ENCODE measurements at regions not wholly inside any gene's neighbourhood (a gene's known extent, or its start where the extent isn't known, plus 50 kb on each side); places are given as distances from the start of the nearest gene placed in this dataset.

DNA sequence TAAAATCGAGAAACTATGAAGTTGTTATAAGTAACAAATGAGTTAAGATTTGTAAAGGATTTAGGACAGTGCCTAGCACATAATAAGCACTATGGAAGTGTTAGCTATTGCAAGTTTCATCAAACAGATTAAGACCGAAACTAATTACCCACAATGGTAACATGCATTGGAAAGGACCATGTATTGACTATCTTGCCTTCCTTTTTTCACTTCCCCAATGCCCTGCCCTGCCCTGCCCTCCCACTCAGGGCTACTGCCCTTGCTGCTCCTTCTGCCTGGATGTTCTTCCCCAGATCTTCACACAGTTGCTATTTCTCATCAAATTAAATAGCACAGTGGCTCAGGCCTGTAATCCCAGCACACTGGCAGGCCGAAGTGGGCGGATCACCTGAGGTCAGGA is 202.1 kb upstream of the PSMD7 start:
- no peak for DNase-seq

DNA sequence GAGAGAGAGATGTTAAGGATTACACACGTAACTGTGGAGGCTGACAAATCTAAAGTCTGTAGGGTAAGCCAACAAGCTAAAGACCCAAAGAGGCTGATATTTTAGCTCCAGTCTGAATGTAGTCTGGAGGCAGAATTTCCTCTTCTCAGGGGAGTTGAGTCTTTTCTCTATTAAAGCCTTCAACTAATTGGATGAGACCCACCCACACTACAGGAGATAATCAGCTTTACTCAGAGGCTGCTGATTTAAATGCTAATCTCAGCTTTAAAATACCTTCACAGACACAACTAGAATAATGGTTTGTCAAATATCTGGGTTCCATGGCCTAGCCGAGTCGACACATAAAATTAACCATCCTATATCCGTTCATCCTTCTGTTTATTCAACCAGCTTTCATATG is 204.3 kb upstream of the PSMD7 start:
- no peak for DNase-seq

DNA sequence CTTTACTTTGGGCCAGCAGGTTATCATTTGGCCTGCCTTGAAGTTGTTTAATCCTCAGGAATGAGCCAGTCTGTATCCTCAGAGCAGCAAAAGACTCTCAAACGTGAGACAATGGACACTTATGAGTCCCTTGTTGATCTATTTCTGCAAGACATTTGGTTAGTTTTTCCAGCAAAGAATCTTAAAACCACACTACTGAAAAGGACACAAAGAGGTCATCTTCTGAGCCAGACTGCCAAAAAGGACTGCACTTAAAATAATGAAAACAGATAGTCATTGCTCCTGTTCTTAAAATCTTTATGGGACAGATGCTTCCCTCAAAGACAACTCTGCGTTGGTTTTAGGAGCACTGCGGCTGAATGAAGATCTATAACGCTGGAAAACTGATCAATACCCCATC is 205.7 kb upstream of the PSMD7 start:
- DNase-seq, result no peak

DNA sequence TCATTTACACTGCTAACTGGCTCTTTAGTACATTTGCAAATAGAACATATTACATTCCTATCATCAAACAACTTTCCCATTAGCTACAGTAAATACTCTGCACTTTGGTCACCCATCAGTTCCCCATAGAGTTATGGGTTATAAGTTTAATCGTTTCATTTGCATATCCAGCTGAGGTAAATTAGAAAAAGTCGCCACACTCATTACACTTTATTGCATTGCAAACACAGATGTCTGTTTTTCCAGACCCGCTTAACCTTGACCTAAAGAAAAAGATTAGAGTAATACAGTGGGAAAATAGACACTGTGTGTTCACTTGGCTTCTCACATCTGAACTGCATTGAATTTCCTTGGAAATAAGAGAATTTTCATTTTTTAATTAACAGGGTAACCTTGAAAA is 213.1 kb upstream of the PSMD7 start:
- DNase-seq, result no peak

DNA sequence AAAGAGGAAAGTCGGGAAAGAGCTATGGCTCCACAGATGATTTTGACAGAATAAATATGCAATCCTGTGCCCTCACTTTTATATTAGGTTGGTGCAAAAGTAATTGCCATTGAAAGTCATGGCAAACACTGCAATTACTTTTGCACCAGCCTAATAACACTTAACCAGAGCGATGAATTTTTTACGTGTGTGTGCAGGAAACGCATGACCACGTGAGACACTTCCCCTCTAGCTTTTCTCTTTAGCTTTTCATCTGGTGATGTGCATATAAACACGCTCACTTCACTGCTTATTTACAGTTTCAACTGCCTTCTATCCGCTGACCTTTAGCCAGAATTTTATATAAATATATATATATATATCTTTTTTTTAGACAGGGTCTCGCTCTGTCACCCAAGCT is 216.3 kb upstream of the PSMD7 start:
- DNase-seq, result no peak

DNA sequence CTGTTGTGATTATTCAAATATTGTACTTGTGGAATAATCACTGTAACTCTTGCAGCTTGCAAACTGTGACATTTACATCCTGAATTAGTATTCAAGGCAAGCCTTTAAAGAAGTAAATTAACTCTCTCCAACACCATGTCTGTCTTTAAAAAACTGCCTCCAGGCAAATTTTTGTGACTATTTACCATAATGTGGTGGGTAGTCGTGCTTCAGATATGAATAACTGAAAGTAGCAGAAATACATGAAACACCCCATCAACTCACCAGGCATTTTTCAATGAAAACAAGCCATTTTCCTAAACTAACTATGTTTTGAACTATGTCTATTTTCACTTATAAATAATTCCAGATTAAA is 217.4 kb upstream of the PSMD7 start:
- no peak for DNase-seq

DNA sequence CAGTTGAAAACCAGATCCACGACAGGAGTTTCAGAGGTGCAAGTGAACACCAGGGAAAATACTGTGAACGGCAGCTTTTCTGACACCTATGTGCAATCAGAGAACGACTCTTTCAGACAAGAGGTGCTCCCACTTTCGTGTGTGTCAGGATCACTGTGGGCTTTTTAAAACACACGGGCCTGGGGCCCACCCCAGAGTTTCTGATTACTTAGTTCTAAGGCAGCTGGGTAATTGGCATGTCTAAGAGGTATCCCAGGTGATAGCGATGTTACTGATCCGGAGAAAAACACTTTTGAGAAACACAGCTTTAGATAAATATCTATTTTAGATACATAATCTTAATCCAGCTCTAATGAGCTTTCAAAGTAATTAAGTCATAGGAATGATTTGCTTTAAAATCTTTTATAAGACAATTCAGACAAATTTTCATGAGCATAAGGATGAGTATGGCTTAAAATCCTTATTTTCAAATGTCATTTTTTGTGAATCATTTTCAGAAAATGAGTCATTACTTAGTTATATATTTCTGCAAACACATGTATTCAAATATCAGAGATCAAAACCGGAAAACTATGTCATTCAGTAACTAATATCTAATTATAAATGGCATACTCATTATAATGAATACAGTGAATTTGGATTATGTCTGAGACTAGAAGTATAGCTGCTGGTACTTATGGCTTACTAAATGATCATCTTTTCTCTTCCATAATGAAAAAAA is 217.9 kb upstream of the PSMD7 start:
- DNase-seq, result no peak

DNA sequence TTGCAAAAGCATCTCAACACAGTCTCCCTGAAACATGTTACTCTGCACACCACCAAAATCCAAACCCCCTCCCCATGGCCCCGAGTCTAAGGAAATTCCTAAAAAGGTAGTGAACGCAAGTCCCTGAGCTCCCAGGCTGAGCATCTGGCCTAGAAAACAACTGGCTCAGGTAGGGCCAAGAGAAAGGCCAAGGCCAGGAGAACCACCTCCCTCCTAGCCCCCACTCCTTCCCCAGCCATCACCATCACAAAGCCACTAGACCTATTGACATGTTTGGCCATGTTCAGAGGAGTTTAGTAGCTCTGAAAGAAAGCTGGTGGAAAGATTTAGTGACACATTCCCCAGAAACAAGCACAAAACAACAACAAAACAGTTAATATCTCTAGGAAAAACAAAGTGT is 220.0 kb upstream of the PSMD7 start:
- no peak for DNase-seq

DNA sequence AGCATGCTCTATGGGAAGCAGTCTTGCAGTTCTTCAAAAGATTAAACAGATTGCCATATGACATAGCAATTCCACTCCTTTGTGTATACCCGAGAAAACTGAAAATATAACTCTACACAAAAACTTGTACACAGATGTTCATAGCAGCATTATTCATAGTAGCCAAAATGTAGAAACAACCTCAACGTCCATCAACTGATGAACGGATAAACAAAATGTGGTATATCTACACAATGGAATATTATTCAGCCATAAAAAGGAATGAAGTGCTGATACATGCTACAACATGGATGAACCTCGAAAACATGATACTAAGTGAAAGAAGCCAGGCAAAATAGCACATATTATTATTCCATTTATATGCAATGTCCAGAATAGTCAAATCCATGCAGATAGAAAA is 221.2 kb upstream of the PSMD7 start:
- DNase-seq, result no peak

DNA sequence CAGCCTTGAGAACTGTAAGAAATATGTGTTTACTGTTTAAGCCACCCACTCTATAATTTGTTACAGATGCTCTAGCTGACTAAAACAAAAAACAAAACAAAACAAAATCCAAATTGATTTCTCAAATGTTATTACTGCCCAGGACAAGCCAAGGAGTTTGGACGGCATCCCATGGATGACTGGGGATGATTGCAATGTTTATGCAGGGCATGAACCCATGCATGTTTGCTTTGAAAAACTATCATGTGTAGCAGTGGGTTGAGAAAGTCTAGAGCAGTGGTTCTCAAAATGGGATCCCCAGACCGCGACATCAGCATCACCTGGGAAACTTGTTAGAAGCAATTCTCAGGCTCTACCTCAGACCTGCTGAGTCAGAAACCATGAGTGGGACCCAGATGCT is 223.2 kb upstream of the PSMD7 start:
- no peak for DNase-seq

DNA sequence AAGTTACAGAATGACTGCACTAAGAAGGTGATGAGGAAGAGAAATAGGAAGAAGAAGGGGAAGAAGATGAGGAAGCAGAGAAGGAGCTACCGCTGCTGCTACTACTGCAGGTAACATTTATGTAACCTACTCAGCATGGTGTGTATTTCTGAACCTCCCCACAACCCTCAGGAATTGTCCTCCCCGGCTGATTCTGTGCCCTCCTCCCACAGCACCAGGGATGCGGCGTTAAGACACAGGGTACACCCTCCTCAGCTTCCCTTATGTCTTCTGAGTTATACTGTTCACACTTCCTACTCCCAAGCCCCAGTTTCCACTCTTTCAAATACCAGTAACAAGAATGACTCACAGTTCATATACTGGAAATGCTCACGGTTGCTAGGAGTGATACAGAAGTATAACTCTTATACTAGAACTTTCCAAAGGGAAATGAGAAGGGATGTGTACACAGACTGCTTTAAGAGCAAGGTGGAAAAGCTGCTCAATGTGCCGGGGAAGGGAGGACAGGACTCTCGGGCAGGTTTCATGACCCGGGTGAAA is 224.5 kb upstream of the PSMD7 start:
- DNase-seq, result no peak

DNA sequence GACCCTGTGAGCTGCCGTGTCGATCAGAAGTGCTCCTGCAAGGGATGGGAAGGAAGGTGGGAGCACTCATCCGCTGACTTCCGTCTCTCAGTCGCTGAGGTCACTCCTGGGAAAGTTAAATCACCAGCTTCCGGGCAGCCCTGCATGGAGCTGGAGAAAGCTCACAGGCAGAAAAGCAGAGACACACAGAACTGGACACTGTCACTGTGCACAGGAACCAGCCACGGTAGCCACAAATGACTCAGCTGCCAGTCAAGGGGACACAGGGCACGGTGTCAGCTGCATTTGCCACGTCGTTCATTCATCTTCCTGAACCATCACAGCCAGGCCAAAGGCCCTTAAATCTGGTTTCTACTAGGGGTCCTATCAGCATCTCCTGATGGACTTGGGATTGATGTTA is 226.4 kb upstream of the PSMD7 start:
- no peak for DNase-seq

DNA sequence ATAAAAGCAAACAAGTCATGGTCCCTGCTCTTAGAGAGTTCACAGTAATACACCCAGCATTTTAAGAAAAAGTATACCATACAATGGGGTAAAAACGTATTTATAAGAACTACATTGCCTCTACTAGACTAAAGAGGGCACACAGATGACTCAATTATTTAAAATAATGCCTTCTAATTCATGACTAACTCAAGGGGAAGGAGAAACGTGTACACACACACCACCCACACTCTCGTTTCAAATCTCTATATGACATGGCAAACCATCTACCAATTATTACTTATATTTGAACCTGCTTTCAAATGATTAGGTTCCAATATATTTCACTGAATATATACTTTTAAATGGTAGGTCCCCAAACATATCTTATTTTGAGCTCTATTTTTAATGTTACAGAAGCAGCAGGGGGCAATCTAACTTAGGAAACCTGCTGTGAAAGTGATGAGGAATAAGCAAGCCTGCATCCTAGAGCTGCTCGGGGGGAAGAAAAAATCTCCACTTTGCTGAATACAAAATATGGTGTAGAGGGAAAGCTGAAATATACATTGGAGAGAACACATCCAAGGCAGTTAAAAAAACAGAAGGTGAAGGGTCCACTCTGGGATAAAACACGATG is 232.4 kb upstream of the PSMD7 start:
- DNase-seq, result no peak

DNA sequence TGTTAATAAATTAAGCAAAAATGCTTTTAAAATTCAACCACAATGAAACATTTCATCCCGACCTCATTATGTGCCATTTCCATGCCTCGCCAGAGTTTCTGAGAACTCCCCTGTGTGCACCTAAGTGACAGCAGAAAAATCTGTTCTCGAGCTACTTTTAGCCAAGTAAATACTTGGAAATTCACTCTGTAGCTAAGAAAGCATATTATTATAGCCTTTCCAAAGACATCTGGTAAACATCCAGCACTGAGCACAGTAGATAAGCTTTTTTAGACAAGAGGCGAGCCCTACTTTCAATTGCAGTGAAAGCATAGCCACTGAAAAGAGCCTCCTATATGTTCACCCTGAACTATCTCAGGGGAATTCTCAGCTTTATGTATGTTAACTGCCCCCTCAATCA is 242.8 kb upstream of the PSMD7 start:
- DNase-seq, result no peak

DNA sequence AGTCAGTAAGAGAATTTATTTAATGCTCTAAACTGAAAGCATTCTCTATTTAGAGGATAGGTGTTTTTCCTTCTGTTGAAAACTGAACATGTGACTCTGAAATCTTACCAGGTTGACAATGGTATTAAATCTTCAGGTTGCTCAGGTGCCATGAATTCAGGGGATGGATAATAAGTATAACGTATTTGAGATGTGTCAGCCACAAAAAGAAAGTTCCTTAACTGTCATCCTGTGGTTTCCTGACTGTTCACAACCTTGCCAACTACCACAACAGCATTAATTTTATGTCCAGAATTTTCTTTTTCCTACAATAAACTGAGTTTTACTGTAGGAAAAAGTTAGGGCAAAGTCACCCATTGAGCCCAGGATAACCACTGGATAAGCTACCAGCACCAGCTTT is 243.3 kb upstream of the PSMD7 start:
- DNase-seq, result no peak

DNA sequence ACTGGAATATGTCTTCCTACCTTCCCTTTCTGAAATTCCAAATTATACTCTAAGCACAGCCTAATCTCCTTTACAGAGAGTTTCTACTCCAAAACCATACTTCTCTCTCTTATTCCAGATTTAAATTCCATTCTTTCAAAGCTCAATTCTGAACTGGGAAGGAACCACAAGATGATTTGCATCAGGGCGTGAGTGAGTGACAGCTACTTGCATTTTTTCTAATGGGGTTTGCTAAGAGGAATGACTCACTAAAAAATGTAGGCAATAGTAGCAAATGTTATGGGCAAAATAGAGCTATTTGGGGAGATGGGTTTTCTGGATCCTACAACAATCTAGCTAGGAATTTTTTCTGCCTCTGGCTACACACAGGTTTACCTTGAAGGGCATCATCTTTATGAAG is 244.6 kb upstream of the PSMD7 start:
- no peak for DNase-seq

DNA sequence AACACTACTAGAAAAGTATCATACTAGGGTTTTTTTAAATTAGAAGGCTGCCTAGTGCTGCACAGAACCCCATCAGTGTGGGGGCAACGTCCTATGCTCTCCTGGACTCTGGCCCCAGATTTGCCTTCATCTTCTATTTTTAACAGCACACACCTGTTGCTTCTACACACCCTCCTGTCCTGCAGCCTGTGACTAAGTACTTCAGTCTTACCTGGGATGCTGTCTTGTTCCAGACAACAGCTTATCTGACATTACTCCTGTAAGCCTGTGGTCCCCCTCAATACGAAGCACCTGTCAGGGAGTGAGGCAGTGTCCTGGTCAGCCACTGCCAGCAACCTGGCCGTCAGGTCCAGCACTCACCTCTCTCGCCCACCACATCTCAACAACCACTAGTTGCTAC is 247.6 kb upstream of the PSMD7 start:
- no peak for DNase-seq

DNA sequence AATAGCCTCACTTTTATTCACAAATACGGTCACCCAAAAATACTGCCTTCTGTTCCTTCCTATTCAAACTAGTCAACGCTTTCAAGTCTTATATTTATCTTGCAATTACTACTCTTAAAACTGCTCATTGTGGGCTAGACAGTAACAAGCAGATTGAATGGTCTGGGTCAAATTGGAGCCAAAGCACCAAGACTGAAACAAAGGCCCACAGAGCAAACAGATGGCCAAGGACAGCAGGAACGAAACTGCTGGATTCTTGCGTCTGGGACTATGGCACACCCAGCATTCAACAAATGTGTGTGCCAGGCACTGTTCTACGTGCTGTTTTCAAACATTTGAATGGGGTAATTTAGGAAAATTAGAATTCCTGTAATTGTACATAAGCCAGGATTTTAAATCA is 250.1 kb upstream of the PSMD7 start:
- DNase-seq, result no peak

DNA sequence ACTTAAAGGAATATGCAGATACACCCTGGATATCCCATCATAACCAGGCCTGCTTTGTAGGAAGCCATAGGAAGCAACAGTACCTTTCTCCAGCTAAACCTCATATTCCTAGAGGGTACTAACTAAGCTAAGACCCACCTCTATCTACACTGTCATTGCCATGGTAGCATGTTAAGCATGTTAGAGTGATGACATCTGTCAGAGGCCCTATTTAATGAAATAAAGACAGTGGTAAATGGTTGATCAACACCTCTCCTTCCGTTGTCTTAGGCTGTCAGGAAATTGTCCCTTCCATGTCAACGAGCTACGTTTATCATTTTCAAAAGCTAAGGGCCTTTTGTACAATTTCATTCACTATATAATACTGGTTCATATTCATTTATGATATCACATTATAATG is 251.1 kb upstream of the PSMD7 start:
- no peak for DNase-seq

DNA sequence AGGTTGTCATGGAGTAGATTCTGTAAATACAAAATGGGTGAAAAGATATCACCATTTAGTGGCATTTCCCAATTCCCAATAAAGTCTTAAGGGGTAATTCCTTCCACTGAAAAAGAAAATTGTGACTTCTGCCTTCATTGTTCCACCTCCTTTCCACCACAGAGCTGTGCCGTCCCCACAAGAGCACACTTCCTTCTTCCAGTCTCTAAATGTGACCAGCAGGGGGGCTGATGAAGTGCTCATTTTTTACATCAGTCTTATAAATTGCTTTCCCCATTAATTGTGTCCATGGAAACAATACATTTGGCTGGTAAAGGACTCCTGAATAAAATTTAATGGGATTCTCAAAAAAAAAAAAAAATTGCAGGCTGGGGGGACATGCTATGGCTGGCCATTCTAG is 260.8 kb upstream of the PSMD7 start:
- DNase-seq, result no peak

DNA sequence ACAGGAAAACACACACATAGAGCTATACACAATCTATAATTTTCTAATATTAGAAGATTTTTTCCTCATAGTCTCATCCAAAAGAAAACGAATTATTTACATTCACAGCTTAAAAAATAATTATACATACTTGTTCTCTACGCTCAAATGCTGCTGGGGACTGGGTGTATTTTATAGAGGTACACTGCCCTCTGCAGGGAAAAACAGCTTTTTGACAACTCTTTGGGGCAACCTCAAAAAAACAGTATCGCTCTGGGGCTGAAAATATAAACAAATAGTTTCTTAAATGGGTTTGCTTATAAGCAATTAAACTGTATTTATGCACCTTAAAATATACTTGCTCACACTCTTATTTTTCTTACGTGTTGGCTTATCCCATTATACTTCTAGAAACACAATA is 261.8 kb upstream of the PSMD7 start:
- no peak for DNase-seq

DNA sequence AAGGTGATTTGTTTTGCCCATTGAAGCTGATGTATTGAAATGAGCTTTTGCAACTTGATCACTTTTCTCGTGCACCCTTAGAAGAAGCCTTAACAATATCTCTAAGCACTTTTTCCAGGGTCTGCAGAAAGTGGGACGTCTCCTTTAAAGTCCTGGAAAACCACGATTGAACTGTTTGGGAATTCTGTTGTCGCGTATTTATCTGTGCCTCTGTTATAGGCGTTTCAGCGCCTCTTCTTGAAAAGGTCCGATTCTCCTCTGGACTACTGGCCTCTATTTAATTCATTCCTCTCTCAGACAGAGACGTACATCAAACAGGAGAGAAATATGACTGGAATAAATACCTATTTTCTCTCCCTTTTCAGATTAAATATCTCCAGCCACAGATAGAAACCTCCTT is 262.4 kb upstream of the PSMD7 start:
- DNase-seq, result no peak

DNA sequence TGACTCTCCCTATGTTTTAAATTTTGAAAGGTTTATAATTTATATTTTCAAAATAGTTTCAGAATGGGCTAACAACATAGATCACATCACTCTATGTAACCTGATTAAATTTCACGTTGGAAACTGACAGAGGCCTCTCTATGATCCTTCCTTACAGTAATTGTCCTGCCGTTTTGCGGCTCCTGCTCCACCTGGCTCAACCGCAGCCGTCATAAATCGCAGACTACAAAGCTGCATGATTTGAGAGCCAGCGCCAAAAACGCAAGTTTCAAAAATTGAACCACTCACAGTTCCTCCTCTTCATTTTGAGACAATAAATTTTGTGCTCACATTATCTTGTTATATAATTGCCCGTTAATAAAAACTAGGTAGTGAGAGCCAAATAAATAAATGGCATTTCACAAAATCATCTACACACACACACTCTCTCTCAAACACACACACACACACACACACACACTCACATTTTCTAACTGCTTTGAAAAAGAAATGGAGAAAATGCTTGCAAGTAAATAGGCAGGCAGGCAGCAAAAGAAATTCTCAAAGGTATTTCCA is 263.1 kb upstream of the PSMD7 start:
- no peak for DNase-seq

DNA sequence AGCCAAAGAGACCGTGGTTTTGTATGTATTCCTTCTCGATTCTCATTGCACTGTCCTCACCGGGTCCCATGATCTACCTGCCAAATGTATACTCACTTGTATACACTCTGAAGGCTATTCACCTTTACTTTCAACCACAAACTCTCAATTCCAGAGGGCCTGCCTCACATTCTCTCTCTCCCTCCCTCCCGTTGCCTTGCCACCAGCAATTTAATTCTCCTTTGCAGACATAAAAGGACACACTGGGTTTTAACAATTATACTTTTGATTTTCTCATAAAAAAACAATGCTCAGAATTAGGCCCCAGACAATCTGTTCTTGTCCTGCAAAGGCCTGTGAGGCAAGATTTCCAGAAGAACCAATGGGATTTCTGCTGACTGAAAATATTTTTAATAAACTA is 265.1 kb upstream of the PSMD7 start:
- no peak for DNase-seq

Data from activated CD4-positive, alpha-beta T cell treated with anti-CD3 and anti-CD28 coated beads, Interleukin-2, amount 50 U/mL, for 16 hours (primary cell).